ENCODE measurements at regions not wholly inside any gene's neighbourhood (a gene's known extent, or its start where the extent isn't known, plus 50 kb on each side); places are given as distances from the start of the nearest gene placed in this dataset.

- DNase-seq (ENCODE audit: low read depth): no peak
- no peak for TF ChIP-seq CTCF (IDR thresholded peaks at IDR 0.05; ENCODE audit: insufficient read depth, low read depth, low read length, missing control alignments)
- H3K4me3 ChIP-seq (ENCODE audit: low read length): no peak overlapping the region
Measured at GRCh38 chr6:44731485-44732095, 344.1 kb downstream of the CDC5L start.

GRCh38 chr6:44732243-44732642, 344.7 kb downstream of the CDC5L start:
- no peak for DNase-seq (ENCODE audit: low read depth)
- H3K4me3 ChIP-seq (ENCODE audit: low read length): no peak overlapping the region
- no peak for TF ChIP-seq CTCF (IDR thresholded peaks at IDR 0.05; ENCODE audit: insufficient read depth, low read depth, low read length, missing control alignments)

- H3K4me3 ChIP-seq (ENCODE audit: low read length): no peak overlapping the region
- TF ChIP-seq CTCF (IDR thresholded peaks at IDR 0.05; ENCODE audit: insufficient read depth, low read depth, low read length, missing control alignments): no peak
- no peak for DNase-seq (ENCODE audit: low read depth)
Measured at GRCh38 chr6:44733126-44733525, 345.6 kb downstream of the CDC5L start.

- no peak for DNase-seq (ENCODE audit: low read depth)
- H3K4me3 ChIP-seq (ENCODE audit: low read length): no peak overlapping the region
- no peak for TF ChIP-seq CTCF (IDR thresholded peaks at IDR 0.05; ENCODE audit: insufficient read depth, low read depth, low read length, missing control alignments)
Measured at GRCh38 chr6:44733868-44734267, 346.4 kb downstream of the CDC5L start.

- DNase-seq (ENCODE audit: low read depth): no peak
- TF ChIP-seq CTCF (IDR thresholded peaks at IDR 0.05; ENCODE audit: insufficient read depth, low read depth, low read length, missing control alignments): no peak
- H3K4me3 ChIP-seq (ENCODE audit: low read length): no peak overlapping the region
Measured at GRCh38 chr6:44734886-44735629, 347.6 kb downstream of the CDC5L start.

- no peak overlapping the region for H3K4me3 ChIP-seq (ENCODE audit: low read length)
- no peak for TF ChIP-seq CTCF (IDR thresholded peaks at IDR 0.05; ENCODE audit: insufficient read depth, low read depth, low read length, missing control alignments)
- DNase-seq (ENCODE audit: low read depth): peak; percentile 89
Measured at GRCh38 chr6:44735630-44735963, 348.1 kb downstream of the CDC5L start.

GRCh38 chr6:44737341-44737740, 349.8 kb downstream of the CDC5L start:
- no peak overlapping the region for H3K4me3 ChIP-seq (ENCODE audit: low read length)
- DNase-seq (ENCODE audit: low read depth): no peak
- no peak for TF ChIP-seq CTCF (IDR thresholded peaks at IDR 0.05; ENCODE audit: insufficient read depth, low read depth, low read length, missing control alignments)

Measured in epithelial cell of esophagus (primary cell).